SKM-1 (cell line): ENCODE measurements at regions not wholly inside any gene's neighbourhood (a gene's known extent, or its start where the extent isn't known, plus 50 kb on each side); places are given as distances from the start of the nearest gene placed in this dataset.

ENCODE experiments used
- DNase-seq: peaks from one replicate; lab custom pipeline; 2025; ENCODE audit not compliant: unreplicated experiment; lab: John Stamatoyannopoulos, UW

GRCh38 chr22:49642331-49642730 is 185.3 kb downstream of the BRD1 start:
- DNase-seq: no peak

DNA sequence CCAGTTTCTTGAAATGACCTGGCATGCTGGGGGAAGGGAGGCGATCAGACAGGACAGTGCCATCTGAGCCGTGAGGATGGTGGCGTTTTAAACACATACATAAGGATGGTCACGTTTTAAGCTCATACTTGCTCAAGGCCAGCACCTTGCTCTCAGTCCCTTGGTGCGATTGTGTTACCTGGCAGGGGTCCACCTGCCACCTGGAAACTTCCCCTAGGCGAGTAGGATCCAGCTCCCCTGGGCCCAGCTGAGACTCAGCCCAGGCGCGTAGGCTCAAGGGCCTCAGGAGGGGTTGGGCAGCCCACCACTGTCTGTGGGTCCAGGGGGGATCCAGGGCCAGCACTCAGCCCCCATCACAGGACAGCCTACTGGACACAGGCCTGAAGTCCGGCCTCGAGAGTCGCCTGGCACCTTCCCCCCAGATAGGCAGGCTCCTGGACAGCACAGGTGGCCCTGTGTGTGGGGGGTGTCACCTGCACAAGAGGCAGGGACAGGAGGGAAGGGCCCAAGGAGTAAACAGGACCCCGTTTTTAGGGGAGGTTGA is 185.8 kb downstream of the BRD1 start:
- DNase-seq: no peak

DNA sequence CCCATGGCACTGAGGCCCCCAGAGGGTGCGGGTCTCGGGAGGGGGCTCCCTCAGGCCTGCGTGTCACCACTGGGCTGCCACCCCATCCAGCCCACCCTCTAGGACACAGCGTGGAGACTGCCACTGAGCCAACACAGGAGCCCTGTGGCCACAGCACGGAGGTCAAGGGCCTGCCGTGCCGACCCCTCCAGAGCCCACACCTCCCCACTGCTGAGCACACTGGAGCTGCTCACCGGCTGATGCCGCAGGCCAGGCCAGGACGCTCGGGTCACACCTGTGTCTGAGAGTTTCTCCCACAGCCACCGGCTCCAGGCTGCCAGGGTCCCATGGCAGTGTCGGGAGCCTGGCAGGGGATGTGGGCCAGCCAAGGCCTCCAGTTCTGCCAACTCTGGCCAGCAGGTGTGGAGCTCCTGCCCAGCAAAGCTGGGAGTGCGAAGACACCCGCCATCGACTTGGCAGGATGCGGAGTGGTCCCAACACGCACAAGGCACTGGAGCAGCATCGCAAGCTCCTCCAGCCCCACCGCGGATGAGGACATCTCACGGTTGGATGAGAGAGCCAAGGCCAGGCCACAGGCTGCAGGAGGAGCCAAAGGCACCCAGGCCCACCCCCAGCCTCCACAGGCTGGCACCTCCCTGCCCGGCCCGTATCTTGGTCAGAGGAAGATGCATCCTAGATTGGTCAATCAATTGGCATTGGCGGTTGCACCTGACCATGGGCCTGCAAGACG is 187.1 kb downstream of the BRD1 start:
- no peak for DNase-seq

GRCh38 chr22:49639956-49640355 is 187.7 kb downstream of the BRD1 start:
- DNase-seq: no peak

DNA sequence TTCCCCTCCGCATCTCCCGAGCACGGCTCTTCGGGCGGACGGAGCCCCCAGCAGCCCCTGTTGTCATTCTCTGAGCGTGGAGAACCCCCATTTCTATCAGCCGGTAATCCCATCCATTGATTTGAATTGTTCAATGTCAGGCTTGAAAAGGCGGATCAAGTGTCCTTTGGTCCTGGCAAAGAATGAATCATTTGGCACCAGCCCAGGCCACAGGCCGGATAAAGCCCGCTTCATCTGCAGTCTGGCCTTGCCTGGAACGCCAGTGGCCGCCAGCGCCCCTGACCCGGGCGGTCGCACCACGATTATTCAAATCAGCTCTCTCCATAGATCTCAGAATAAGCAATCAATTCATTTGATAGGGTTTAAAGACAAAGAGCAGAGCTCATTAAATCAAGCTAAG is 188.9 kb downstream of the BRD1 start:
- DNase-seq: no peak

DNA sequence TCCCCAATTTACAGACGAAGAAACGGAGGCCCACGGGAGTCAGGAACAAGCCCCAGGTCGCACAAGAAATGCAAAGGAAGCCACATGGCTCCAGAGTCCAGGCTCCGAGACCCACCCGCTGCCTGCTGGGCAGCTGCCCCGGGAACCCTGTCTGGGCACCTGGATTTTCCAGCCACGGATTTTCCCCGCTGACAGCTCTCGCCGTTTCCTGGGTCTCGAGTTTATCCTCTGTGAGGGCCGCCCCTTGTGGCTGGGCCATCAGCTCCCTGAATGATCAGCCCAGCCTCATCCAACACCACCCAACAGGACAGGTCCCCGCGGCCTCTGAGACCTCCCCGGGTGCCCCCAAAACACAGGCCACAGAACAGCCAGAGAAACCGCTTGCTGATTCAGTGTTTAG is 189.7 kb downstream of the BRD1 start:
- no peak for DNase-seq

DNA sequence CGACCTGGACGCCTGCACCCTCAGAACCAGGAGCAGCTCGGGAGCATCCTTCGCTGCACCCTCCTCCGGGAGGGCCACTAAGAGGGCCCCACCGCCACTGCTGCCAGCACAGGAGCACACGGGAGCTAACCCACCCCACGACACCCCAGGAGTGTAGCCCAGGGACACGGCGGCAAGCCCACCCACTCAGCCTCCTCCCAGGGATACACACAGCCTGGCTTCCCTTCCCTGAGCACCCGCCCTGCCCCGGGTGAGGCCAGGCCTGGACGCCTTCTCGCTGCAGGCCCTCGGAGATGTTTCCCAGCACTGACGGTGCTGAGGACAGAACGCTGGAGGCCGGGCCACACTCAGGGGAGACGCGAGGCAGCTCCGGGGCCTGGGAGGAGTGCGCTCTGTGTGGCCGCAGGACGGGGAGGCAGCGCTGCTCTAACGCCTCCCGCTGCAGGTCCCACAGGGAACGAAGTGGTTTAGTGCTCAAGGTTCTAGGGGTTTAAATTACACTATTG is 190.4 kb downstream of the BRD1 start:
- no peak for DNase-seq

DNA sequence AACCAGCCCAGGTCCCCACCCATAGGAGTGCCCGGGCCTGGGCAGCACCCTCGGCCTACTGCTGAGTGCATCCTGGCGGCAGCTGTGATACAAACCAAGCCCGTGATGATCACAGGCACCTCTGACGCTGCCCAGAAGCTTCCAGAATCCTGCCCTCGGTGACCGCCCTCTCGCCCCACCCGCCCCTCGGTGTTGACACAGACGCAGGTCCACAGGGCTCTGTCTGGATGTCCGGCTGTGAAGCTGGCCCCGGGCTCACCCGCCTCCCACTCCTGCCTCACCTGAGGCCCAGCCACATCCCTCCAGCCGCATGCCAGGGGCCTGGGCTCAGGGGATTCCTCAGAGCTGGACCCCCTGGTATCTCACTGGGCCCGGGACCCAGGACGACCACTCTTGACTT is 191.0 kb downstream of the BRD1 start:
- no peak for DNase-seq

- no peak for DNase-seq
Measured at GRCh38 chr22:49636214-49636613, 191.5 kb downstream of the BRD1 start.

DNA sequence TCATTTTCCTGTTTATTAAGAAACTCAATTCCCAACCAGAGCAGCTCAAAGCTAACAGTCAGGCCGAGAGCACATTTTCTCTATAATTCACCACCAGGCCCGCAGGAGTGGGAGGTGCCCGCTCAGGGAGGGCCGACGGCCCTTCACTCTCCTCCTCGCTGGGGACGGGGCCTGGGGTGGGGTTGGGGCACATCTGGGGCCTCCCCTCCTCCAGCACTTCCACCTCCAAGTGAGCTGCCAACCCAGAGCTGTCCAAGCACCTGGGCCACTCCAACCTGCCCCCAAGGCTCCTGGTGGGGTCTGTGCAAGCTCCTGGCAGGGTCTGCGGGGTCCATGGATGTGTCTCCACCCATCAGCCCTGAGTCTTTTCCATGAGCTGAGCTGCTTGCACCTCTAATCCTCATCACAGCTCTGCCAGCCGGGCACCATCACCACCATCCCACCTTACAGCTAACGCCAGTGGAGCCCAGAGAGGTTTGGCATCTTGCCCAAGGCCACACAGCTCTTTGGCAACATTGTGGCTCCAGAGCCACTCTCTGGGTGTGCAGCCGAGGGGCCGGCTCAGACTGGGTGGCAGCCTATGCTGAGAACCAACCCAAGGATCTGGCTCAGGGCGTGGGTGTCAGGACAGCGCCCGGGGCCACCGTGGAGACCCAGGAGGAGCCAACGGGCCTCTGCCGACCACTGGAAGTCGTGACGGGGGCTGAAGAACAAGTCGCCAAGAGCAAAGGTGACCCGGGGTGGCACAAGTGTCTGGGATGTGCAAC is 193.5 kb downstream of the BRD1 start:
- no peak for DNase-seq

DNA sequence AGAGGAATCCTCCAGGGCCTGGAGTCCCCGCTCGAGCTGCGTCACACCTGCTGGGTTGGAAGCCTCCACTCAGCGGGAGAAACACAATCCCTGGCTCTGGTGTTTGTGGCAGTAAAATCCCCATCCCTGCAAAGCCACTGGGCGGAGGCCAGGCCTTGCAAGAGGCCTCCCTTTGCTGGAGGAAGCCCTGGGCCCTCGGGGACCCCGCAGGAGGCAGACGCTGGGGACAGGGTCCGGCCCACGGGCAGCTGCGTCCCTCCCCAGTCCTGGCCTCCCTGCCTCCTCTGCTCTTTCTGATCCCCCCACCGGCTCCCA is 194.7 kb downstream of the BRD1 start:
- no peak for DNase-seq

DNA sequence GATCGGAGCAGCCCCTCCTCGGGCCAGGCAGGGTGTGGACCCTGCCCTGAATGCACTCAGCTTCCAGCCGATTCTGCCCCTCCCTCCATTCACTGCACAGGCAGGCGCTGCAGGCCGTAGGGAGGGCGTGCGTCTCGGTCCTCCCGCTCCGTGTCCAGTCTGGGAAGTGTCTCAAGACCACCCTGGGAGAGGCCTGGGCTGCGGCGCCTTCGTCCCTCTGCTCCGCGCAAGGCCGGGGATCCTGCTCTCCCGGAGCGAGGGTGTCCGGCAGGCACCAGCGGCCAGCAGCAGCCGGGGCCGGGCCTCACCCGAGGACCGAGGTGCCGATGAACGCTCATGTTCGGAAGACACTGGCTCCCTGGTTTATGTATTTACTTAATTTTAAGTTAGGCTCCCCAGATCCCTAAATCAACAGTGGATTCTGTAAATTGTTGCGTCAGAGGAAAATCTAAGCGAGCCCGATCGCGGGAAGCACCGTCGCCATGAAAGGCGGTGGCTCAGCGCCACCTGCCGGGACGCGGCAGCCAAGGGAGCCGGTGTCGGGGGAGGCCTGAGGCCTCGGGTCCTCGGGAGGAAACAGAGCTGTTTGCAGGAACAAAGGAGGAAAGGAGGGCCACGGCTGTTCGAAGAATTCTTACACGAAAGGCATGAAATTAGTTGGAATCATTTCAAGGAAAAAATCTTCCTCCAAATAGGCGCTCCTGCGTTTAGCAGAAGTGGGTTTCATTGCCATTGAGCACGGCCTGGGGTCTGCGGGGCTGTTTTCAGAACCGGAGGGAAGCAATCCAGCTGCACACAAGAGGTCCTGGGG is 195.3 kb downstream of the BRD1 start:
- DNase-seq: no peak

- DNase-seq: no peak
Measured at GRCh38 chr22:49630448-49630946, 197.2 kb downstream of the BRD1 start.

- DNase-seq: no peak
Measured at GRCh38 chr22:49629586-49630447, 197.9 kb downstream of the BRD1 start.

GRCh38 chr22:49629261-49629570 is 198.5 kb downstream of the BRD1 start:
- no peak for DNase-seq

GRCh38 chr22:49628391-49629260 is 199.0 kb downstream of the BRD1 start:
- DNase-seq: no peak

DNA sequence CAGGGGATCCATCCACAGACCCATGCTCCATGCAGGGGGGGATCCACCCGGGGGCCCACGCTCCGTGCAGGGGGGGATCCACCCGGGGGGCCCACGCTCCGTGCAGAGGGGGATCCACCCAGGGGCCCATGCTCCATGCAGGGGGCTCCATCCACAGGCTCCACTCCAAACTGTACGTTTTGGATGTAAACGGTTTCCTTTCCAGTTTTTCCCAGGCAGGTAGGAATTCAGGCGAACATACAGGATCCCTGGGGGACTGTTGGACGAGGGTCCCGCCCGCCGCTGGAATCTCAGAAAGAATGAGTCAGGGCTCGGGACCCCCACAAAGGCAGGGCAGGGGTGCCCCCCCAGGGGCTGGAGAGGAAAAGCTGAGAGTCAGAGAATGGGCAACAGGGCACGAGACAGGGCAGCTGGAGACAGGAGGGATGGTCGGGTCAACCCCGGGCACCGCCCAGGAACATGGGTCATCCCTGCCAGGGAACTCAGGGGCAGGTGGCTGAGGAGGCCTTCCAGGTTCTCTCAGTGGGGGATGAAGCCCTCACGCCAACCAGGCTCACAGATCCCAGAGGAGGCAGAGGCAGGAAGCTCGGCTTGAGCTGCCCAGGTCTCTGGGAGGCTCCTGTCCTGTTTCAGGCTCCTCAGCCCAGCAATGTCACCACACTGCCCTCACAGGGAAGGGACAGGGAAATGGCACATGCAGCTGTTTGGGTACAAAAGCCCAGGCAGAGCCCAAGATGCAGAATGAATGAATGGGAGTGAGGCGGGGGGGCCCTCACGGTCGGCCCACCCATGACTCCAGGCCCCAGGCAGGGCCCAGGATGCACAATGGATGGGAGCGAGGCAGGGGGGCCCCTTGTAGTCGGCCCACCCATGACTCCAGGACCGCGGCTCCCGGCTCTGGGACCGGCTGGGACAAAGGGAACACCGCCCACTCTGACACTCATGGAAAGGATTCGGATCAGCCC is 200.2 kb downstream of the BRD1 start:
- no peak for DNase-seq
